CD4-positive, alpha-beta memory T cell (primary cell): ENCODE measurements at regions not wholly inside any gene's neighbourhood (a gene's known extent, or its start where the extent isn't known, plus 50 kb on each side); places are given as distances from the start of the nearest gene placed in this dataset.

Experiments used
- CTCF ChIA-PET: fragments of 350-600 bp; sonication (Branson Sonifier 250); formaldehyde crosslinking; loops from one replicate; lab custom pipeline; 2021; ENCODE audit warnings: inconsistent platforms; ENCODE audit not compliant: partially characterized antibody; lab: Charles Lee
- POLR2A ChIA-PET: fragments of 350-600 bp; sonication (Branson Sonifier 250); formaldehyde crosslinking; loops from one replicate; lab custom pipeline; 2021; ENCODE audit not compliant: partially characterized antibody; lab: Charles Lee
- DNase-seq, 5 donors: peaks; one replicate each; pipeline versions ENCODE4 v3.0.0 to v3.0.0-alpha.2; 2020 to 2022; ENCODE audit warnings: mixed read lengths in 1 of 5
- H3K27ac ChIP-seq: one replicate; pipeline ENCODE4 v1.7.0; 2013; ENCODE audit warnings: low read depth, low read length
- H3K27me3 ChIP-seq: 2 replicates; pipeline ENCODE4 v1.7.0; 2013; ENCODE audit warnings: mild to moderate bottlenecking, low read length, moderate library complexity; ENCODE audit not compliant: insufficient read depth
- H3K36me3 ChIP-seq: 2 replicates; pipeline ENCODE4 v1.7.0; 2013; ENCODE audit warnings: mild to moderate bottlenecking, low read length, moderate library complexity; ENCODE audit not compliant: insufficient read depth
- H3K4me1 ChIP-seq: 2 replicates; pipeline ENCODE4 v1.7.0; 2013; ENCODE audit warnings: mild to moderate bottlenecking, low read length, moderate library complexity; ENCODE audit not compliant: insufficient read depth
- H3K4me3 ChIP-seq, 2 donors: one replicate each; pipeline ENCODE4 v1.7.0; 2013; ENCODE audit warnings: low read length in 2 of 2, mild to moderate bottlenecking in 1 of 2
- H3K9me3 ChIP-seq, 2 donors: one replicate each; pipeline ENCODE4 v1.7.0; 2013; ENCODE audit warnings: low read length in 2 of 2, control low read depth in 1 of 2; ENCODE audit not compliant: control insufficient read depth in 1 of 2
- H3K27ac Mint-ChIP-seq, 7 donors: one replicate each; pipeline ENCODE4 v1.8.0; 2020 to 2021; ENCODE audit warnings: mixed read lengths in 7 of 7, mild to moderate bottlenecking in 6 of 7, inconsistent platforms in 3 of 7, moderate library complexity in 3 of 7
- H3K27me3 Mint-ChIP-seq, 2 donors: one replicate each; pipeline ENCODE4 v1.8.0; 2020 to 2021; ENCODE audit warnings: mixed read lengths in 2 of 2
- H3K36me3 Mint-ChIP-seq, 2 donors: one replicate each; pipeline ENCODE4 v1.8.0; 2020 to 2021; ENCODE audit warnings: mixed read lengths in 2 of 2, inconsistent platforms in 1 of 2, mild to moderate bottlenecking in 1 of 2
- H3K4me1 Mint-ChIP-seq, 4 donors: one replicate each; pipeline ENCODE4 v1.8.0; 2020 to 2021; ENCODE audit warnings: mixed read lengths in 4 of 4, mild to moderate bottlenecking in 1 of 4
- H3K4me3 Mint-ChIP-seq, 8 donors: one replicate each; pipeline ENCODE4 v1.8.0; 2020 to 2021; ENCODE audit warnings: mixed read lengths in 8 of 8, mild to moderate bottlenecking in 7 of 8, moderate library complexity in 6 of 8, inconsistent platforms in 3 of 8
- H3K9me3 Mint-ChIP-seq, 8 donors: one replicate each; pipeline ENCODE4 v1.8.0; 2020 to 2021; ENCODE audit warnings: mixed read lengths in 8 of 8, mild to moderate bottlenecking in 5 of 8, inconsistent platforms in 3 of 8, moderate library complexity in 1 of 8
- intact Hi-C: fragments of 100-400 bp; cut with micrococcal nuclease; formaldehyde crosslinking; loops from one replicate; pipeline ENCODE4 v1.15.1; 2023

DNA sequence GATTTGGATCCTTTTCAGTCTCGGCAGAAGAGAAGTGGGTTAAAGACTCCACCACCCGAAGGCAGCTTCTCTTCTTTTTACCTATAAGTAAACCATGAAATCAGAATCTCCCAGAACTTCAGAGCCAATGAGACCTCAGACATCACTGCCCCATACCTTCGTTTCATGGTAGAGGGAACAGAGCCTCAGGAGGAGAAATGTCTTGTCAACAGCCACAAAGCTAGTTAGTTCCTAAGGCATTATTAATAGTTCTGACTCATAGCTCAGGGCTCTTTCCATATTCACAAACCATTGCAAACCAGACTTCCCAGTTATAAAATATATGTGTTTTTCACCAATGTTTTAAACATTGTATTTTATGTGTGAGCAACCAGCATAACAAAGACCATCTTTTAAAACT lies 118.7 kb upstream of the RIPOR2 start:
- ChIA-PET POLR2A (interaction anchor here (0.9 to 7.3 kb wide), 7 partner anchors 10 to 339 kb away, joined by 3 to 120 read pairs (median 4); no protein-coding TSS in a partner anchor), CTCF (interaction anchor here (0.7 to 24.7 kb wide), 7 partner anchors 9 to 129 kb away, joined by 3 to 591 read pairs (median 6); no protein-coding TSS in a partner anchor)
- Histone ChIP-seq H3K9me3 (no peaks in the 10 kb centered on the region), H3K27me3 (no peaks in the 10 kb centered on the region), H3K27ac (peak overlapping the region; percentile 21), H3K4me1 (peaks cover 92% of the 10 kb centered on the region), H3K36me3 (no peaks in the 10 kb centered on the region), H3K4me3 (no peak overlapping the region)
- H3K36me3 Mint-ChIP-seq = no peaks in the 10 kb centered on the region
- peak overlapping the region in 4 of 8 donors; percentile 23 to 74 (median 49) for H3K4me3 Mint-ChIP-seq
- DNase-seq = no peak
- no peaks in the 10 kb centered on the region for H3K27me3 Mint-ChIP-seq
- no peaks in the 10 kb centered on the region for H3K9me3 Mint-ChIP-seq
- H3K27ac Mint-ChIP-seq = peak overlapping the region; percentile 54 to 90 (median 87)
- intact Hi-C loops = no loop called here
- H3K4me1 Mint-ChIP-seq = peaks cover 59 to 84% (median 79%) of the 10 kb centered on the region in 4 donors

DNA sequence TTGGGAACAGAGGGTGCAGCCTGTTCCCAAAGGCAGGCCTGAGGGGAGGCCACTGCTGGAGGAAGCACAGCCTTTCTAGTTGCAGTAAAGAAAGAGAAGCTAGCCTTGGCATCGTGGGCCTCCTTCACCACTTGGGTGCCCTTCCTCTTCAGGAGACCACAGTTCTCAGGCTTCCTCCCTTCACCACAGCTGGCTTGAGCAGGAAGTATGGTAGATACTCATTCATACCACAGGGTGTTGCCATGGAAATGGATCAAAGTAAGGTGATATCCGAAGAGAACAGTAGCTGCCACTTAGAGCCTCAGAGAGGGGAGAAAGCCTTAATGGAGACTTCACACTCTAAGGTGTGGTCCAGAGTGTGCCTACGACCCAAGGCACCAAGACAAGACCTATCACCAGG lies 120.4 kb upstream of the RIPOR2 start:
- H3K27me3 Mint-ChIP-seq = no peaks in the 10 kb centered on the region
- H3K9me3 ChIP-seq = no peaks in the 10 kb centered on the region
- H3K27ac Mint-ChIP-seq = peak overlapping the region; percentile 89 to 100 (median 98)
- H3K4me3 Mint-ChIP-seq = peak overlapping the region; percentile 63 to 92 (median 85)
- peak; percentile 83 to 92 (median 89) for DNase-seq
- H3K4me1 Mint-ChIP-seq = peaks cover 47 to 77% (median 71%) of the 10 kb centered on the region in 4 donors
- no peaks in the 10 kb centered on the region for H3K27me3 ChIP-seq
- peaks cover 76% of the 10 kb centered on the region for H3K4me1 ChIP-seq
- H3K27ac ChIP-seq = peak overlapping the region; percentile 43
- peak overlapping the region; percentile 18 to 38 for H3K4me3 ChIP-seq
- CTCF ChIA-PET = interaction anchor here (1.1 to 24.7 kb wide), 6 partner anchors 10 to 122 kb away, joined by 3 to 591 read pairs (median 7); no protein-coding TSS in a partner anchor
- no peaks in the 10 kb centered on the region for H3K36me3 Mint-ChIP-seq
- no peaks in the 10 kb centered on the region for H3K9me3 Mint-ChIP-seq
- intact Hi-C loops = loop anchor here (1.0 kb wide), 3 partner anchors 14 to 29 kb away; no protein-coding TSS in a partner anchor
- POLR2A ChIA-PET = interaction anchor here (0.7 to 6.3 kb wide), 10 partner anchors 8 to 49 kb away, joined by 3 to 77 read pairs (median 6); no protein-coding TSS in a partner anchor
- no peaks in the 10 kb centered on the region for H3K36me3 ChIP-seq

DNA sequence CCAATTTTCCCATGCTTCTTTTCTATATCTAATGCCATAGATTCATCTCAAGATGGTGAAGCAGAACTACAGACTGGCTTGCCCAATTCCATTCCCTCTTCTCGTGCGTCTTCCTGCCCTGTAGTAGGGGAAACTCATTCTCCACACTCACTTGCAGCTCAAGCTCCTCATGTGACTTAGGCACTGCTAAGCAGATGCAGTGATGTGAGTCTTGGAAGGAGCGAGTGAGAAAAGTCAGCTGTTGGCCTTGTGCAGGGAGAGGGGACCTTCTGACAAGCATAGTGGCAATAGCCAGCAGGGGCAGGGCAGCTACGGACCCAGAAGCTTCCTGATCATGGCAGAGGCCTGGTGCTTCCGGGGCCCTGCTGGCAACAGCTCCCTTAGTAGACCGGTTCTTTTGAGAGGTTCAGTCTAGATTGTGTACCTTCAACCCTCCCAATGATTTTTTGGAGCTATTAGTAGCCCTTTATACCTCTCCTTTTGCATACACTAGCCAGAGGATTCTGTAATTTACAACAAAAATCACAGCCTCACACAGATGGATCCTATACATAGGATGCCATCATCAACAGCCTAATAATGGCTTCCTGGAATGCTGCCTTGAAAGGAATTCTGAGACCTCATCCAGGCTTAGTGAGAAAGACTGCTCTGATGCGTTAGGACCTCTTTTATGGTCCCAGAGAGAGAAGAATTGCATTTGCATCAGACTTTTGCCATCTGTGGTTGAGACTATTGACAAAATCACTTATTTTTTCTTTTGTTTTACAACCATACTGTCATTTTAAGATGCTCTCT lies 121.5 kb upstream of the RIPOR2 start:
- H3K4me3 Mint-ChIP-seq = peak overlapping the region in 6 of 8 donors; percentile 3 to 78 (median 46)
- peaks cover 40 to 68% (median 61%) of the 10 kb centered on the region in 4 donors for H3K4me1 Mint-ChIP-seq
- ChIA-PET POLR2A (interaction anchor here (0.9 to 6.3 kb wide), 4 partner anchors 10 to 30 kb away, joined by 3 to 77 read pairs (median 16); no protein-coding TSS in a partner anchor), CTCF (interaction anchor here (1.0 to 24.7 kb wide), 4 partner anchors 11 to 40 kb away, joined by 3 to 591 read pairs (median 7); no protein-coding TSS in a partner anchor)
- H3K27ac ChIP-seq = peak overlapping the region; percentile 43
- H3K36me3 ChIP-seq = no peaks in the 10 kb centered on the region
- intact Hi-C loops = no loop called here
- DNase-seq = no peak
- H3K27me3 Mint-ChIP-seq = no peaks in the 10 kb centered on the region
- no peaks in the 10 kb centered on the region for H3K9me3 ChIP-seq
- no peaks in the 10 kb centered on the region for H3K9me3 Mint-ChIP-seq
- peaks cover 64% of the 10 kb centered on the region for H3K4me1 ChIP-seq
- peak overlapping the region; percentile 63 to 100 (median 98) for H3K27ac Mint-ChIP-seq
- H3K4me3 ChIP-seq = no peak overlapping the region
- no peaks in the 10 kb centered on the region for H3K27me3 ChIP-seq
- no peaks in the 10 kb centered on the region for H3K36me3 Mint-ChIP-seq

DNA sequence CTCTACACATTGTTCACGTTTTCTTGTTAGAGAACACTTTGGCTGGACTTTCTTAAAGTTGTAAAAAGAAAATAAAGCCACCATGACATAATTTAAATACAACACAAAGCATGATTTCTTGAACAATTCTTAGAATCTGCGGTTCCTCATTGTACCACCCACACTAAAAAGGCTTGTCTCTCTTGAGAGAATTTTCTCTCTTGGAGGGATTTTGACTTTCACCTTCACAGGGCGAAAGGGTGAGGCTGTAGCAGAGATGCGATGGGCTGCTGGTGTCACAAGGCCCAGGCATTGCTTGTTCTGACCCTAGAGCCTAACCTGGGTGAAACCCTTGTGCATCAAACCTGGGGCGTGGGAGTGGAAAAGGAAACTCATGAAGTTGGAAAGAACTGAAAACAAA lies 122.7 kb upstream of the RIPOR2 start:
- Mint-ChIP-seq H3K4me1 (peaks cover 34 to 57% (median 50%) of the 10 kb centered on the region in 4 donors), H3K27me3 (no peaks in the 10 kb centered on the region), H3K9me3 (no peaks in the 10 kb centered on the region), H3K36me3 (no peaks in the 10 kb centered on the region), H3K4me3 (no peak overlapping the region), H3K27ac (peak overlapping the region in 2 of 7 donors; percentile 57 to 84)
- no peaks in the 10 kb centered on the region for H3K27me3 ChIP-seq
- no peaks in the 10 kb centered on the region for H3K36me3 ChIP-seq
- no peaks in the 10 kb centered on the region for H3K9me3 ChIP-seq
- no peak overlapping the region for H3K27ac ChIP-seq
- peaks cover 53% of the 10 kb centered on the region for H3K4me1 ChIP-seq
- H3K4me3 ChIP-seq = no peak overlapping the region
- ChIA-PET POLR2A (no interaction called here), CTCF (no interaction called here)
- intact Hi-C loops = no loop called here
- no peak for DNase-seq

DNA sequence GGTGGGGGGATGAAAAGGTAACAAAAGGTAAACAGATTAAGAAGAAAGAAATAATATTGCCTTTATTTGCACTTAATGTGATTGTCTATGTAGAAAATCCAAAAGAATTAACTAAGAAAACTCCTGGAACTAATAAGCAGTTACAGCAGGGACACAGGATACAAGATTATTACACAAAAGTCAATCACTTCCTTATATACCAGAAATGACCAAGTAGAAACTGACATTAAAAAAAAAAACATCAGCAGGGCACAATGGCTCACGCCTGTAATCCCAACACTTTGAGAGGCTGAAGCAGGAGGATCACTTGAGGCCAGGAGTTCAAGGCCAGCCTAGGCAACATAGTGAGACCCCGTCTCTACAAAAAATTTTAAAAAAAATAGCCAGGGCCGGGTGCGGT lies 123.2 kb upstream of the RIPOR2 start:
- intact Hi-C loops = no loop called here
- CTCF ChIA-PET = interaction anchor here (2.7 kb wide), 1 partner anchor 32 kb away, joined by 32 read pairs; no protein-coding TSS in a partner anchor
- H3K4me3 Mint-ChIP-seq = no peak overlapping the region
- H3K36me3 Mint-ChIP-seq = no peaks in the 10 kb centered on the region
- POLR2A ChIA-PET = no interaction called here
- DNase-seq = no peak
- peaks cover 48% of the 10 kb centered on the region for H3K4me1 ChIP-seq
- peaks cover 29 to 52% (median 45%) of the 10 kb centered on the region in 4 donors for H3K4me1 Mint-ChIP-seq
- no peaks in the 10 kb centered on the region for H3K9me3 ChIP-seq
- no peaks in the 10 kb centered on the region for H3K27me3 ChIP-seq
- no peak overlapping the region for H3K27ac ChIP-seq
- H3K4me3 ChIP-seq = no peak overlapping the region
- no peaks in the 10 kb centered on the region for H3K36me3 ChIP-seq
- peak overlapping the region in 2 of 7 donors; percentile 57 to 84 for H3K27ac Mint-ChIP-seq
- H3K9me3 Mint-ChIP-seq = no peaks in the 10 kb centered on the region
- H3K27me3 Mint-ChIP-seq = no peaks in the 10 kb centered on the region

DNA sequence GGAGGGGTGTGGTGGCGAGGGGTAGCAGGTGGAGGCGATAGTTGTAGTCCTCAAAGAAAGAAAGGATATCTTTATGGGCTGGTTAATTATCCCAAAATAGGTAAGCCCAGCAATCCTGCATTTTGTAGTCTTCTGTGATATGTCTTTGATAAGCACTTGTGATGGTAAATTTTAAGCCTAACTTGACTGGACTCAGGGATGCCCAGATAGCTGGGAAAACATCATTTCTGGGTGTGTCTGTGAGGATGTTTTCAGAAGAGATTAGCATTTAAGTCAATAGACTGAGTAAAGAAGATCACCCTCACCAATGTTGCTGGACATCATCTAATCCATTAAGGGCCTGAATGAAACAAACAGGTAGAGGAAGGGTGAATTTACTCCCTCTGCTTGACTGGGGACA lies 124.8 kb upstream of the RIPOR2 start:
- POLR2A ChIA-PET = interaction anchor here (1.0 to 3.3 kb wide), 6 partner anchors 8 to 33 kb away, joined by 3 to 21 read pairs (median 4); no protein-coding TSS in a partner anchor
- DNase-seq = no peak
- H3K27ac Mint-ChIP-seq = no peak overlapping the region

More for the DNA sequence above, 124.8 kb upstream of the RIPOR2 start:
- Histone ChIP-seq H3K9me3 (no peaks in the 10 kb centered on the region), H3K36me3 (no peaks in the 10 kb centered on the region), H3K4me1 (peaks cover 32% of the 10 kb centered on the region), H3K27ac (no peak overlapping the region), H3K27me3 (no peaks in the 10 kb centered on the region), H3K4me3 (no peak overlapping the region)
- H3K4me3 Mint-ChIP-seq = no peak overlapping the region
- no peaks in the 10 kb centered on the region for H3K36me3 Mint-ChIP-seq
- H3K4me1 Mint-ChIP-seq = peaks cover 20 to 38% (median 33%) of the 10 kb centered on the region in 4 donors
- CTCF ChIA-PET = interaction anchor here (0.8 to 2.7 kb wide), 4 partner anchors 9 to 33 kb away, joined by 3 to 32 read pairs (median 5); no protein-coding TSS in a partner anchor
- no peaks in the 10 kb centered on the region for H3K27me3 Mint-ChIP-seq
- no peaks in the 10 kb centered on the region for H3K9me3 Mint-ChIP-seq
- intact Hi-C loops = no loop called here
